K562 (cell line): ENCODE measurements at regions not wholly inside any gene's neighbourhood (a gene's known extent, or its start where the extent isn't known, plus 50 kb on each side); places are given as distances from the start of the nearest gene placed in this dataset.
"Not testable (repeated sequence)": the region's sequence is repeated elsewhere in the genome, so short reads cannot be mapped to it uniquely, and the experiment has no call there.

Experiments used
- ATAC-seq: fragments of 200-7000 bp; cut with Tn5 transposase; 3 replicates; pipeline ENCODE4 v1.9.1; 2020; ENCODE audit warnings: moderate library complexity
- BruUV-seq: library from RNA; stranded (reverse); fragments of 400-500 nt; replicated peaks from 2 replicates; lab custom pipeline; 2021; lab: Mats Ljungman, UMichigan
- CTCF ChIA-PET: fragments of 300-600 bp; formaldehyde crosslinking; extraction: SDS; loops from one replicate; lab custom pipeline; 2021; ENCODE audit warnings: low intra/inter-chr PET ratio; lab: Yijun Ruan, JAX
- POLR2A ChIA-PET: fragments of 300-600, 350-650 bp; sonication (Branson Sonifier 250); formaldehyde crosslinking; extraction: SDS; loops from one replicate; lab custom pipeline; 2021; ENCODE audit warnings: antibody characterized with exemption, inconsistent platforms; lab: Yijun Ruan, JAX
- DNase-seq, 4 experiments: peaks; one replicate each; pipeline versions ENCODE4 v3.0.0 to v3.0.0-alpha.2; 2011 to 2018; ENCODE audit warnings: low spot score in 3 of 4, mixed read lengths in 3 of 4; ENCODE audit errors: extremely low read depth in 1 of 4
- FAIRE-seq: peaks from 2 replicates; lab custom pipeline; 2011; peaks lifted over from hg19 to GRCh38; lab: Jason Lieb, UNC
- H2AFZ ChIP-seq: 2 replicates; pipeline ENCODE4 v1.6.0; 2011; ENCODE audit warnings: low read depth, low read length, control low read depth, inconsistent platforms
- H3K27ac ChIP-seq: fragments of 200-600 bp; 3 replicates; pipeline ENCODE4 v1.8.0; 2011; ENCODE audit warnings: low read depth, mild to moderate bottlenecking, control low read depth, inconsistent platforms, low read length, moderate library complexity, mixed read lengths; ENCODE audit errors: extremely low read depth
- H3K27me3 ChIP-seq, 2 experiments: fragments of 300-600 bp in 1 of 2; 2 replicates in 1 of 2; 3 replicates in 1 of 2; pipeline versions ENCODE4 v1.6.0 to v1.8.0; 2011; ENCODE audit warnings: inconsistent platforms in 2 of 2, low read length in 2 of 2, mild to moderate bottlenecking in 1 of 2, mixed read lengths in 1 of 2, moderate library complexity in 1 of 2; ENCODE audit not compliant: control insufficient read depth in 2 of 2, insufficient read depth in 2 of 2
- H3K36me3 ChIP-seq: fragments of 300-600 bp; 3 replicates; pipeline ENCODE4 v1.8.0; 2011; ENCODE audit warnings: mild to moderate bottlenecking, low read length, inconsistent platforms; ENCODE audit not compliant: control insufficient read depth, insufficient read depth
- H3K4me1 ChIP-seq, 2 experiments: fragments of 200-600 bp in 1 of 2; replicated peaks in 1 of 2; 2 replicates in 1 of 2; 3 replicates in 1 of 2; pipeline versions ENCODE4 v1.5.1 to v1.8.0; 2011; ENCODE audit warnings: inconsistent platforms in 2 of 2, low read length in 2 of 2, mild to moderate bottlenecking in 1 of 2, mixed read lengths in 1 of 2, moderate library complexity in 1 of 2; ENCODE audit not compliant: control insufficient read depth in 2 of 2, insufficient read depth in 2 of 2
- H3K4me2 ChIP-seq: 2 replicates; pipeline ENCODE4 v1.6.1; 2011; ENCODE audit warnings: low read length, control low read depth, inconsistent platforms, mixed read lengths; ENCODE audit not compliant: insufficient read depth
- H3K4me3 ChIP-seq: fragments of 200-600 bp; sonication (generic), shearing (Covaris generic); 2 replicates; pipeline ENCODE4 v1.5.1; 2016; ENCODE audit warnings: control low read depth, inconsistent platforms
- H3K79me2 ChIP-seq: fragments of 200-600 bp; 3 replicates; pipeline ENCODE4 v1.8.0; 2011; ENCODE audit warnings: low read length, inconsistent platforms; ENCODE audit not compliant: control insufficient read depth, insufficient read depth
- H3K9ac ChIP-seq, 2 experiments: 2 replicates each; pipeline versions ENCODE4 v1.6.0 to v1.6.1; 2011; ENCODE audit warnings: low read depth in 2 of 2, low read length in 2 of 2, control low read depth in 1 of 2, inconsistent platforms in 1 of 2, mild to moderate bottlenecking in 1 of 2, mixed read lengths in 1 of 2; ENCODE audit not compliant: insufficient read depth in 1 of 2
- H3K9me1 ChIP-seq: one replicate; pipeline ENCODE4 v1.6.0; 2011; ENCODE audit warnings: inconsistent platforms, mild to moderate bottlenecking, low read length, moderate library complexity; ENCODE audit not compliant: control insufficient read depth, insufficient read depth
- H3K9me3 ChIP-seq: replicated peaks from 2 replicates; pipeline ENCODE4 v1.5.1; 2011; ENCODE audit warnings: low read depth, low read length, inconsistent platforms; ENCODE audit not compliant: control insufficient read depth, insufficient read depth
- H4K20me1 ChIP-seq: replicated peaks from 2 replicates; pipeline ENCODE4 v1.6.1; 2011; ENCODE audit warnings: low read length, inconsistent platforms, mixed read lengths; ENCODE audit not compliant: control insufficient read depth, insufficient read depth
- HCFC1 ChIP-seq: IDR thresholded peaks from 2 replicates; pipeline ENCODE4 v1.6.1; 2012; ENCODE audit warnings: low read depth, low read length, improper control_type of control experiment
- KLF13 ChIP-seq: fragments of 450-650 bp; IDR thresholded peaks from 2 replicates; pipeline ENCODE4 v1.6.1; 2016; ENCODE audit warnings: missing genetic modification characterization, low read depth, mild to moderate bottlenecking, missing compliant biosample characterization, moderate library complexity, borderline replicate concordance
- KLF16 ChIP-seq: IDR thresholded peaks from 2 replicates; pipeline ENCODE4 v1.6.1; 2016; ENCODE audit warnings: antibody characterized with exemption
- REST ChIP-seq, 2 experiments: fragments of 450-650 bp; formaldehyde crosslinking in 1 of 2; IDR thresholded peaks; 2 replicates each; pipeline versions ENCODE4 v1.4.0 to v1.6.1; 2014 to 2020; ENCODE audit warnings: mild to moderate bottlenecking in 2 of 2, borderline replicate concordance in 1 of 2, low read depth in 1 of 2
- WGBS: fragments of 100-300 bp; shearing (Covaris generic); methylation state at CpG from one replicate; pipeline ENCODE4 v1.1.6; 2016; ENCODE audit warnings: low coverage, mixed read lengths; ENCODE audit not compliant: insufficient coverage; ENCODE audit errors: missing lambda C conversion rate; 5-methylcytosine and 5-hydroxymethylcytosine counted together
- in situ Hi-C: fragments of 300-500 bp; cut with MboI; formaldehyde crosslinking; loops from 4 replicates; pipeline ENCODE4 v1.15.0; 2018; ENCODE audit warnings: inconsistent platforms, mixed read lengths
- intact Hi-C: fragments of 100-400 bp; cut with micrococcal nuclease; formaldehyde crosslinking; loops from 2 replicates; pipeline ENCODE4 v1.14.2; 2022

- POLR2A ChIA-PET: no interaction called here
- no TSS peak for BruUV-seq
- no peak overlapping the region for H3K9ac ChIP-seq
- no peaks in the 10 kb centered on the region for H3K4me1 ChIP-seq
- in situ Hi-C loops: no loop called here
- H3K27ac ChIP-seq: no peak overlapping the region
- no peaks in the 10 kb centered on the region for H3K36me3 ChIP-seq
- TF ChIP-seq HCFC1: no peak
- no peak for TF ChIP-seq REST (IDR thresholded peaks at IDR 0.05; ENCODE audit: borderline replicate concordance)
- TF ChIP-seq REST (CRISPR knock-in tag; IDR thresholded peaks at IDR 0.05; ENCODE audit: low read depth): no peak
- no peak for TF ChIP-seq KLF13 (tag)
- TF ChIP-seq KLF16: no peak
- TF ChIP-seq, all 486 proteins: peak for 0
- FAIRE-seq: no peak
- CTCF ChIA-PET: no interaction called here
- Histone ChIP-seq H3K9me1 (no peaks in the 10 kb centered on the region), H3K79me2 (no peaks in the 10 kb centered on the region), H3K4me2 (no peak overlapping the region), H3K4me3 (no peak overlapping the region), H3K9me3 (no peaks in the 10 kb centered on the region), H3K27me3 (no peaks in the 10 kb centered on the region), H2AFZ (no peak overlapping the region), H4K20me1 (no peaks in the 10 kb centered on the region)
- no peak for DNase-seq
- intact Hi-C loops: no loop called here
- ATAC-seq: no peak
These were observed 1200.5 kb upstream of the FAM98A start for GRCh38 chr2:34799556-34799955.

- H3K4me2 ChIP-seq, FAIRE-seq, CTCF ChIA-PET, H3K27me3 ChIP-seq, intact Hi-C loops, H3K9me1 ChIP-seq, BruUV-seq, DNase-seq, H3K4me3 ChIP-seq, H2AFZ ChIP-seq, H3K27ac ChIP-seq, H3K9ac ChIP-seq, in situ Hi-C loops, H3K79me2 ChIP-seq, H4K20me1 ChIP-seq, POLR2A ChIA-PET, H3K9me3 ChIP-seq, H3K36me3 ChIP-seq, ATAC-seq, H3K4me1 ChIP-seq: not testable (repeated sequence)
- 0% methylated on average over 4 of the region's 5 CpGs for WGBS
These were observed 1196.5 kb upstream of the FAM98A start for GRCh38 chr2:34795586-34795985.
